ENCODE measurements at regions not wholly inside any gene's neighbourhood (a gene's known extent, or its start where the extent isn't known, plus 50 kb on each side); places are given as distances from the start of the nearest gene placed in this dataset.
"Not testable (repeated sequence)": the region's sequence is repeated elsewhere in the genome, so short reads cannot be mapped to it uniquely, and the experiment has no call there.

DNA sequence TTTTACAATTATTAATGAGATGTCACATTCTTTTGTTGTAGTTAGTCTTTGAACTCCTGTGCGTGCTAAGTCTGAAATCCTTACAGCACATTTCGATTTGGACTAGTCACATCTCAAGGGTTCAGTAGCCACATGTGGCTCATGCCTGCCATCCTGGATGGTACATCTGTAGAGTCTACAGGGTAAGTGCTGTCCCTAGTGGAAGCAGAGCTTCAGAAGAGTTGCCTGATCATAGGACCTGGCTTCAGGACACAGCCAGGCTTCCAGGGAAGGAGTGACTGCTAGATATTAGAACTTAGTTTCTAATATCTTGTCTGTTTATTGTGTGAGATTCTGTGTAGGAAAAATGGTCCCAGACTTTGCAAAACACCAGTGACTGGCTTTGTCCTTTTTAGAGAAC lies 110.5 kb upstream of the NBPF8 start:
- not testable (repeated sequence) for H3K27me3 ChIP-seq (ENCODE audit: control insufficient read depth, insufficient read depth, low read length, poor library complexity, severe bottlenecking); H3K36me3 ChIP-seq (ENCODE audit: control insufficient read depth, insufficient read depth, low read length); H3K4me1 ChIP-seq (ENCODE audit: control insufficient read depth, insufficient read depth, low read length); H3K9me3 ChIP-seq (ENCODE audit: control insufficient read depth, low read length); H3K4me3 ChIP-seq (ENCODE audit: insufficient read depth, low read depth, low read length); H3K27ac ChIP-seq (ENCODE audit: insufficient read depth, low read depth, low read length, poor library complexity, severe bottlenecking)
- no CpG with 5 or more reads among the region's 2 CpGs for WGBS, 2 experiments

DNA sequence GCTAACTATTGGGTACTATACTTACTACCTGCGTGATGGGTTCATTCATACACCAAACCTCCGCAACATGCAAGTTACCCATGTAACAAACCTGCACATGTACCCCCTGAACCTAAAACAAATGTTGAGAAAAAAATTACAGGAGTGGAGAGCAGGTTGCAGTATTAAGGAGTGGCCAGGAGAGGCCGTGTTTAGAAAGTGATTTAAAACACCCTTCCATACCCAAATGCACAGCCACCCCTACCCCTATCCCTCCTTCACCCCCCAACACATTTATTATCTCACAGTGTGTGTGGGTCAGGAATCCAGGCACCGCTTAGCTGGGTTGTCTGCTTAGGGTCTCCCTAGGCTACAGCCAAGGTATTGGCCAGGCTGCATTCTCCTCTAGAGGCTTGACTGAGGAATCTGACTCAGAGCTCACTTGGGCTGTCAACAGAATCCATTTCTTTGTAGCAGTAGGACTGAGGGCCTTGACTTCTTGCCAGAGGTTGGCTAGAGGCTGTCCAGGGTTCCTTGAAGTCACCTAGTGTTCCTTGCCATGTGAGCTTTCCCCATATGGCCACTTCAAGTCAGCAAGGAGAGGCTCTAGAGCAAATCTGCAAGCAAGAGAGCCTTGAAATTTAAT lies 115.3 kb upstream of the NBPF8 start:
- not testable (repeated sequence) for H3K4me3 ChIP-seq (ENCODE audit: insufficient read depth, low read depth, low read length); H3K9me3 ChIP-seq (ENCODE audit: control insufficient read depth, low read length); H3K4me1 ChIP-seq (ENCODE audit: control insufficient read depth, insufficient read depth, low read length); H3K27ac ChIP-seq (ENCODE audit: insufficient read depth, low read depth, low read length, poor library complexity, severe bottlenecking); H3K36me3 ChIP-seq (ENCODE audit: control insufficient read depth, insufficient read depth, low read length); H3K27me3 ChIP-seq (ENCODE audit: control insufficient read depth, insufficient read depth, low read length, poor library complexity, severe bottlenecking)
- WGBS, 2 experiments = no CpG with 5 or more reads among the region's 4 CpGs

DNA sequence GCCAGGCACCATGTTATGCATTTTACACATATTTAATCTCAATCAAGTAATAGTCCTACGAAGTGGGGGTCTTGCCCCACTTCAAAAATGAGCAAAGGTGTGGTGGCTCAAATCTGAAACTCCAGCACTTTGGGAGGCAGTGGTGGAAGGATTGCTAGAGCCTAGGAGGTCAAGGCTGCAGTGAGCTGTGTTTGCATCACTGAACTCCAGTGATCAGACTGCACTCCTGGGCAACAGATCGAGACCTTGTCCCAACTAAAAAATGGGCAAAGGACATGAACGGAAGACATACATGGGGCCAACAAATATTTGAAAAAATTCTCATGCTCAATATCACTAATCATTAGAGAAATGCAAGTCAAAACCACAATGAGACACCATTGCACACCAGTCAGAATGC lies 116.3 kb upstream of the NBPF8 start:
- not testable (repeated sequence) for H3K9me3 ChIP-seq (ENCODE audit: control insufficient read depth, low read length); H3K27ac ChIP-seq (ENCODE audit: insufficient read depth, low read depth, low read length, poor library complexity, severe bottlenecking); H3K4me3 ChIP-seq (ENCODE audit: insufficient read depth, low read depth, low read length); H3K36me3 ChIP-seq (ENCODE audit: control insufficient read depth, insufficient read depth, low read length); H3K27me3 ChIP-seq (ENCODE audit: control insufficient read depth, insufficient read depth, low read length, poor library complexity, severe bottlenecking); H3K4me1 ChIP-seq (ENCODE audit: control insufficient read depth, insufficient read depth, low read length)
- WGBS, 2 experiments = no CpG with 5 or more reads among the region's 3 CpGs

DNA sequence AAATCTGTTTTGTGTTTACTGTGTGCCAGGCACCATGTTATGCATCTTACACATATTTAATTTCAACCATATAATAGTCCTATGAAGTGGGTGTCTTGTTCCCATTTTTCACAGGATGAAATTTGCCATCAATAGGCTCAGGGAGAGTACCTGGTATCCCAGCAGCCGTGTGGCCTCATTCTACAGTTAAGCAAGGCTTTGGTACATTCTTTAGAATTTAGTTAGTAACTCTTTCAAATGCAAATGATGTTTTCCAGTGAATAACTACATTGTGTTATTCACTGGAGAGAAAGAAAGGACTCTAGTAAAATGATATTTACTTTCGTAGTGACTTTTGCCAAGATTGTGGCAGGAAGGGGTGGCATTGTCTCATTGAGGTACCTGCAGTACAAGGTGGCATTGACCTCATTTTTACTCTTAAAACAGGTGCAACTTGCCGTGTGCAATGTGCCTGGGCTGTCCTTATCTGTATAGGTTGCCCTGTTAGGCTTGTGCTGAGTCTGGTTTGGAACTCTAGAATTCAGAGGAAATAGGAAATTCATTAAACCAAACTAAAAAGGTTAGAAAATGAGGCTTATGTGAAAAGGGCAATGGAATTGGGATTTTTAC lies 117.4 kb upstream of the NBPF8 start:
- H3K27me3 ChIP-seq (ENCODE audit: control insufficient read depth, insufficient read depth, low read length, poor library complexity, severe bottlenecking); H3K9me3 ChIP-seq (ENCODE audit: control insufficient read depth, low read length); H3K27ac ChIP-seq (ENCODE audit: insufficient read depth, low read depth, low read length, poor library complexity, severe bottlenecking); H3K36me3 ChIP-seq (ENCODE audit: control insufficient read depth, insufficient read depth, low read length); H3K4me1 ChIP-seq (ENCODE audit: control insufficient read depth, insufficient read depth, low read length); H3K4me3 ChIP-seq (ENCODE audit: insufficient read depth, low read depth, low read length): not testable (repeated sequence)
- WGBS, 2 experiments = no CpG with 5 or more reads among the region's 3 CpGs

DNA sequence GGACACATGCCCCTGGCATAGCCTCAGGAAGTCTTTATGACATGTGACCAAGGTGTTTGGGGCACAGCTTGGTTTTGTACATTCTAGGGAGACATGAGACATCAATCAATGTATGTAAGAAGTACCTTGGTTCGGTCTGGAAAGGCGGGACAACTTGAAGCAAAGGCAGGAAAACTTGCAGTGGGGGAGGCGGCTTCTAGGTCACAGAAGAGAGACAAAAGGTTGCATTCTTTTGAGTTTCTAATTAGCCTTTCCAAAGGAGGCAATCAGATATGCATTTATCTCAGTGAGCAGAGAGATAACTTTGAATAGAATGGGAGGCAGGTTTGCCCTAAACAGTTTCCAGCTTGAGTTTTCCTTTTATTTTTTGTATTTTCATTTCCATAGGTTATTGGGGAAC lies 113.8 kb upstream of the SEC22B start:
- not testable (repeated sequence) for H3K36me3 ChIP-seq (ENCODE audit: control insufficient read depth, insufficient read depth, low read length); H3K4me1 ChIP-seq (ENCODE audit: control insufficient read depth, insufficient read depth, low read length); H3K27me3 ChIP-seq (ENCODE audit: control insufficient read depth, insufficient read depth, low read length, poor library complexity, severe bottlenecking); H3K9me3 ChIP-seq (ENCODE audit: control insufficient read depth, low read length); H3K27ac ChIP-seq (ENCODE audit: insufficient read depth, low read depth, low read length, poor library complexity, severe bottlenecking); H3K4me3 ChIP-seq (ENCODE audit: insufficient read depth, low read depth, low read length)
- no CpG with 5 or more reads among the region's 3 CpGs for WGBS, 2 experiments

DNA sequence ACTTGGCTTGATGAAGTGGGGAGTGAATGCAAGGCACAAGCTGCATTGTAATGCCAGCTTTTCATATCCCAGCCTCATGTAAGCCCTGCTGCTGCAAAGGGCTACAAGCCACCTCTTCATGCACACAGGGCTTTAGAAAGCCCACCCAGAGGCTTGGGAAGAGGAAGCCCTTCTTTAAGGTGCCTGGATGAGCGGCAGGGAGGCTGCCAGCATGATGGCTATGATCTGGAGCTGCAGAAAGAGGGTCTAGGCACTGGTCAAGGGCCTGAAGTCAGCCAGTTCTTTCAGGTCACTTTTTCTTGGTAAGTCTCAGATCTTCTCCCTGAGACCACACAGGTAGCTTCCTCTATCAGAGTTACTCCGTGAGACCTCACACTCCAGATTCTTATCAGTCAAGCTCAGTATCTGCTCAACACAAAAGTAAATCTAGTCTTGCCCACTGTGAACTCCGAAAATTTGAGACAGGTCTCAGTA lies 113.3 kb upstream of the SEC22B start:
- WGBS, 2 experiments = no CpG with 5 or more reads among the region's 3 CpGs
- not testable (repeated sequence) for H3K4me1 ChIP-seq (ENCODE audit: control insufficient read depth, insufficient read depth, low read length); H3K9me3 ChIP-seq (ENCODE audit: control insufficient read depth, low read length); H3K4me3 ChIP-seq (ENCODE audit: insufficient read depth, low read depth, low read length); H3K27ac ChIP-seq (ENCODE audit: insufficient read depth, low read depth, low read length, poor library complexity, severe bottlenecking); H3K36me3 ChIP-seq (ENCODE audit: control insufficient read depth, insufficient read depth, low read length); H3K27me3 ChIP-seq (ENCODE audit: control insufficient read depth, insufficient read depth, low read length, poor library complexity, severe bottlenecking)

DNA sequence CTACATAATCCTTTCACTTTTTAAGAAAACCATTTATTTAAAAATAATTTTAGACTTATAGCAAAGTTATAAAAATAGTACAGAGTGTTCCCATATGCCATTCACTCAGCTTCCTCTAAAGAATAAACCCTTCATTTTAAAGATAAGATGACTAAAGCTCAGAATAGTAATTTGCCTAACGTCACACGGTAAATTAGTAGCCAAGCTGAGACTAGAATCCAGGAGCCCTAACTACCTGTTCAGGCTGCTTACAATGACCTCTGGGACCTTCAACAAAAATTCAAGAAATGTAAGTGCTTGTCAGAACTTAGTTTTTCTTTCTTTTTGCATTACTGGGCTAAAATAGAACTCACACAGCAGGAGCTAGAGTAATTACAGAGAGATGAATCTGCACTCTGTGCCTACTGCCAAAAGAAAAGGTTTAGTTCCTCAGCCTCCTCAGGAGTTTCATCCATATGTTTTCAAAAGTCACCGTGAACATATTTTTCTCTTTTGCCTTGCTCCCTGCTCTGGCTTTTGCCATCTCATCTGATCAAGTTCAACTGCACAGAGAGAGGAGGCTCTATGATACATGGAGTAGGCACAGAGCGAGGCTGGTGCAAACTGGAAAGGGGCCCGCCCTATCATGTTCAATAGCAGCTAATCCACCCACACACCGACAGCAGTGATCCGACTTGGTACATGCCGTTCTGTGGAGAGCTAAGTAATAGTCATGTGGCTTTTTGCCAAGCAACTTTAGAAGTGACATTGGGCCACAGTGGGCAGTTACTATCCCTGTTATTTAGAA lies 112.7 kb upstream of the SEC22B start:
- WGBS, 2 experiments = no CpG with 5 or more reads among the region's 8 CpGs
- H3K4me3 ChIP-seq (ENCODE audit: insufficient read depth, low read depth, low read length); H3K9me3 ChIP-seq (ENCODE audit: control insufficient read depth, low read length); H3K36me3 ChIP-seq (ENCODE audit: control insufficient read depth, insufficient read depth, low read length); H3K27ac ChIP-seq (ENCODE audit: insufficient read depth, low read depth, low read length, poor library complexity, severe bottlenecking); H3K27me3 ChIP-seq (ENCODE audit: control insufficient read depth, insufficient read depth, low read length, poor library complexity, severe bottlenecking); H3K4me1 ChIP-seq (ENCODE audit: control insufficient read depth, insufficient read depth, low read length): not testable (repeated sequence)

DNA sequence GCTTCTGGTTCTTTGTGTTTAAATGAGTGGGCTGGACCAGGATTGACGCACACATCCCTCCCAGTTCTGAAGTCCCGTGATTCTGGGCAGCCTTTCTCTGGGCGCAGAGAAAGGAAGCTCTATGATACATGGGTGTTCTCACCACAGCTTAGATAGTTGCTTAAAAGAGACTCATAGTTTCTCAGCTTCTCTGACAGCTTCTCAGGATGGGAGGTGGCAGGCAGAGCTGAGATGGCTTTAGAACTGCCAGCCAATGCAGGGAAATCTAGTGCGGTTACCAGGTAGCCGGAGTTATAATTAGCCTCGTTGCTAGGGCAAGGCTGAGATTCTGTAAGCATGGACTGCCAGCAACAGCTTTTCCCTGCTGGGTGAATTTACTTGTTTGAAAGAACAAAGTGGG lies 111.8 kb upstream of the SEC22B start:
- no CpG with 5 or more reads among the region's 6 CpGs for WGBS, 2 experiments
- H3K36me3 ChIP-seq (ENCODE audit: control insufficient read depth, insufficient read depth, low read length); H3K27me3 ChIP-seq (ENCODE audit: control insufficient read depth, insufficient read depth, low read length, poor library complexity, severe bottlenecking); H3K4me3 ChIP-seq (ENCODE audit: insufficient read depth, low read depth, low read length); H3K27ac ChIP-seq (ENCODE audit: insufficient read depth, low read depth, low read length, poor library complexity, severe bottlenecking); H3K9me3 ChIP-seq (ENCODE audit: control insufficient read depth, low read length); H3K4me1 ChIP-seq (ENCODE audit: control insufficient read depth, insufficient read depth, low read length): not testable (repeated sequence)

DNA sequence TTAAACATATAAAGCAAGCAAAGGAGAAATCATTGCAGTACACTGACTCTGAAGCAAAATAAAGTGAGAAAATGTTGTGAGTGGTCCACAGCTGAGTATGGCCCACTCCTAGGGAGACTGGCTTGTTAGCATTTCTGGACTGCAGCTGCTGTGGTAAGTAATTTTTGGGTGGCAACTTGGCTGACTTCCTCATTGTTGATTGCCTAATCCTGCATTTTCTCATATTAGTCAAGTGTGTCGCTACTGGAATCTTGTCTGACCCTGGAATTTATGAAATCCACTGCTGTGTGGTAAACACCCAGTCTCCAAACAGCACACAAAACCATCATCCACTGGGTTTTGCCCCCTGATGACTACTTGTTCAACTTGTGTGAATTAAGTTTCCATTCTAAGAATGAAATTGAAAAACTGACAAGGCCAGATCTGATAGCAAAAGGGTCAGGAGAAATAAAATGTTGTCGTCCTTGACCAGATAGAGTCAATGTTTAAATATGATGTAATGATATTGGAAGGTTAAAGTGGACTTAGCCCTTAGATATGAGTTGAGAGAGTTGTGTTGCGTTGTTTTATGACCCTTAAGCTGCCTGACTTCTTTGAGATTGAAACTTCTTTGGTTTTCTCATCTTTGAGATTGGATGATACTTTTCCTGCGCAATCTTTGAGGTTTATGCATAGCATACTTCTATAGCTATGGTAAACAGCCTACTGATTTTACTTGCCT lies 106.6 kb upstream of the SEC22B start:
- WGBS, 2 experiments = no CpG with 5 or more reads among the region's 4 CpGs
- H3K4me3 ChIP-seq (ENCODE audit: insufficient read depth, low read depth, low read length); H3K9me3 ChIP-seq (ENCODE audit: control insufficient read depth, low read length); H3K4me1 ChIP-seq (ENCODE audit: control insufficient read depth, insufficient read depth, low read length); H3K27me3 ChIP-seq (ENCODE audit: control insufficient read depth, insufficient read depth, low read length, poor library complexity, severe bottlenecking); H3K27ac ChIP-seq (ENCODE audit: insufficient read depth, low read depth, low read length, poor library complexity, severe bottlenecking); H3K36me3 ChIP-seq (ENCODE audit: control insufficient read depth, insufficient read depth, low read length): not testable (repeated sequence)

DNA sequence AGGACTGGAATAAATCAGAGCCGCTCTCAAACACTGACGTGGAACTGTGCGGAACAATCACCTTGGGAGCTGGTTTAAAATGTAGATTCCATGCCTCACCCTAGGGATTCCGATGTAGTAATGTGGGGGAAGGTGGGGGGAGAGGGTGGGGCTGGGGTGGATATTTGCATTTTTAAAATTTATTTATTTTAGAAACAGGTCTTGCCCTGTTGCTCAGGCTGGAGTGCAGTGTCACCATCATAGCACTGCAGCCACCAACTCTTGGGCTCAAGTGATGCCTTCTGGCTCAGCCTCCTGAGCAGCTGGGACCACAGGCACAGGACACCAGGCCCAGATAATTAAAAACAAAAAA lies 101.9 kb upstream of the SEC22B start:
- not testable (repeated sequence) for H3K4me3 ChIP-seq (ENCODE audit: insufficient read depth, low read depth, low read length); H3K27ac ChIP-seq (ENCODE audit: insufficient read depth, low read depth, low read length, poor library complexity, severe bottlenecking); H3K27me3 ChIP-seq (ENCODE audit: control insufficient read depth, insufficient read depth, low read length, poor library complexity, severe bottlenecking); H3K36me3 ChIP-seq (ENCODE audit: control insufficient read depth, insufficient read depth, low read length); H3K9me3 ChIP-seq (ENCODE audit: control insufficient read depth, low read length); H3K4me1 ChIP-seq (ENCODE audit: control insufficient read depth, insufficient read depth, low read length)
- WGBS, 2 experiments = no CpG with 5 or more reads among the region's 4 CpGs
